SK-N-SH (cell line): ENCODE measurements at regions not wholly inside any gene's neighbourhood (a gene's known extent, or its start where the extent isn't known, plus 50 kb on each side); places are given as distances from the start of the nearest gene placed in this dataset.

Experiments used
- CTCF ChIA-PET: fragments of 300-600, 350-600 bp; formaldehyde crosslinking; extraction: SDS; loops from one replicate; lab custom pipeline; 2021; lab: Yijun Ruan, JAX
- POLR2A ChIA-PET: fragments of 350-600 bp; sonication (Branson Sonifier 250); formaldehyde crosslinking; extraction: SDS; loops from one replicate; lab custom pipeline; 2020; ENCODE audit warnings: antibody characterized with exemption, inconsistent platforms; lab: Yijun Ruan, JAX
- DNase-seq: peaks from one replicate; pipeline ENCODE4 v3.0.0; 2012
- H2AFZ ChIP-seq: fragments of 200-600 bp; sonication (generic); 2 replicates; pipeline ENCODE4 v1.8.1; 2016; ENCODE audit warnings: antibody characterized with exemption, mild to moderate bottlenecking, low read depth
- H3F3A ChIP-seq: fragments of 200-600 bp; sonication (generic); replicated peaks from 2 replicates; pipeline ENCODE3; 2016; ENCODE audit warnings: antibody characterized with exemption, mild to moderate bottlenecking; ENCODE audit not compliant: insufficient read depth
- H3K27ac ChIP-seq, 2 experiments: fragments of 200-500 bp in 1 of 2; fragments of 200-600 bp in 1 of 2; sonication (Bioruptor generic) in 1 of 2; sonication (generic), shearing (Covaris generic) in 1 of 2; 2 replicates each; pipeline versions ENCODE4 v1.5.1 to v1.6.1; 2014 to 2016; ENCODE audit warnings: low read depth in 2 of 2, inconsistent platforms in 1 of 2, low read length in 1 of 2, mild to moderate bottlenecking in 1 of 2, mixed read lengths in 1 of 2
- H3K27me3 ChIP-seq: fragments of 200-600 bp; sonication (generic), shearing (Covaris generic); 2 replicates; pipeline ENCODE4 v1.6.1; 2016; ENCODE audit warnings: mixed run types; ENCODE audit not compliant: insufficient read depth
- H3K36me3 ChIP-seq, 2 experiments: fragments of 200-500 bp in 1 of 2; fragments of 200-600 bp in 1 of 2; sonication (Bioruptor generic) in 1 of 2; sonication (generic) in 1 of 2; replicated peaks in 1 of 2; 2 replicates each; pipeline versions ENCODE3 to v1.5.1; 2014 to 2016; ENCODE audit warnings: low read length in 1 of 2, mild to moderate bottlenecking in 1 of 2; ENCODE audit not compliant: insufficient read depth in 2 of 2, control insufficient read depth in 1 of 2
- H3K4me1 ChIP-seq, 2 experiments: fragments of 200-500 bp in 1 of 2; fragments of 200-600 bp in 1 of 2; sonication (Bioruptor generic) in 1 of 2; sonication (generic), shearing (Covaris generic) in 1 of 2; 2 replicates each; pipeline versions ENCODE4 v1.5.1 to v1.6.1; 2014 to 2016; ENCODE audit warnings: low read depth in 1 of 2, low read length in 1 of 2, mixed run types in 1 of 2; ENCODE audit not compliant: insufficient read depth in 2 of 2, control insufficient read depth in 1 of 2
- H3K4me2 ChIP-seq: fragments of 200-600 bp; sonication (generic), shearing (Covaris generic); 2 replicates; pipeline ENCODE4 v1.6.1; 2017; ENCODE audit warnings: mixed run types
- H3K4me3 ChIP-seq, 2 experiments: fragments of 200-500 bp in 1 of 2; fragments of 200-600 bp in 1 of 2; sonication (Bioruptor generic) in 1 of 2; sonication (generic), shearing (Covaris generic) in 1 of 2; 2 replicates each; pipeline versions ENCODE4 v1.5.1 to v1.8.1; 2014 to 2016; ENCODE audit warnings: low read depth in 2 of 2, inconsistent platforms in 1 of 2, low read length in 1 of 2, mild to moderate bottlenecking in 1 of 2, mixed read lengths in 1 of 2, moderate library complexity in 1 of 2
- H3K79me2 ChIP-seq: fragments of 200-600 bp; sonication (generic); 2 replicates; pipeline ENCODE4 v1.8.1; 2017; ENCODE audit warnings: mild to moderate bottlenecking; ENCODE audit not compliant: insufficient read depth
- H3K9ac ChIP-seq: fragments of 200-600 bp; sonication (generic); 2 replicates; pipeline ENCODE4 v1.6.1; 2017; ENCODE audit warnings: mixed run types
- H3K9me2 ChIP-seq: fragments of 200-600 bp; sonication (generic); 2 replicates; pipeline ENCODE4 v1.6.1; 2017; ENCODE audit warnings: mixed run types
- H3K9me3 ChIP-seq: fragments of 200-600 bp; sonication (generic); 2 replicates; pipeline ENCODE4 v1.6.1; 2017; ENCODE audit warnings: mixed run types, mild to moderate bottlenecking, moderate library complexity
- H4K20me1 ChIP-seq: fragments of 200-600 bp; sonication (generic); 2 replicates; pipeline ENCODE4 v1.6.1; 2017; ENCODE audit warnings: mild to moderate bottlenecking, mixed run types; ENCODE audit not compliant: insufficient read depth
- CHD2 ChIP-seq: fragments of 150-350 bp; IDR thresholded peaks from 2 replicates; pipeline ENCODE4 v1.6.1; 2018; ENCODE audit warnings: low read length; ENCODE audit not compliant: partially characterized antibody
- ELF1 ChIP-seq: IDR thresholded peaks from 2 replicates; pipeline ENCODE4 v1.4.0; 2012
- EP300 ChIP-seq, 2 experiments: IDR thresholded peaks; 2 replicates each; pipeline versions ENCODE4 v1.4.0 to v1.6.1; 2012; ENCODE audit warnings: borderline replicate concordance in 1 of 2, low read depth in 1 of 2, low read length in 1 of 2
- GABPA ChIP-seq: IDR thresholded peaks from 2 replicates; pipeline ENCODE4 v1.4.0; 2012; ENCODE audit warnings: low read depth, mild to moderate bottlenecking
- MAX ChIP-seq: IDR thresholded peaks from 2 replicates; pipeline ENCODE4 v1.4.0; 2012; ENCODE audit warnings: low read depth
- MEF2A ChIP-seq: IDR thresholded peaks from 2 replicates; pipeline ENCODE4 v1.4.0; 2012; ENCODE audit warnings: low read depth, borderline replicate concordance
- MXI1 ChIP-seq: IDR thresholded peaks from 2 replicates; pipeline ENCODE4 v1.6.1; 2012; ENCODE audit warnings: mild to moderate bottlenecking, low read depth, low read length, improper control_type of control experiment
- NFIC ChIP-seq: IDR thresholded peaks from 2 replicates; pipeline ENCODE4 v1.4.0; 2012; ENCODE audit warnings: borderline replicate concordance
- POLR2AphosphoS5 ChIP-seq: IDR thresholded peaks from 2 replicates; pipeline ENCODE4 v1.6.1; 2012; ENCODE audit warnings: low read depth, low read length
- RAD21 ChIP-seq: IDR thresholded peaks from 2 replicates; pipeline ENCODE4 v1.6.1; 2012; ENCODE audit warnings: mild to moderate bottlenecking, low read length
- RCOR1 ChIP-seq: fragments of 150-350 bp; IDR thresholded peaks from 2 replicates; pipeline ENCODE4 v1.6.1; 2017; ENCODE audit warnings: antibody characterized with exemption, low read length
- RFX5 ChIP-seq: IDR thresholded peaks from 2 replicates; pipeline ENCODE4 v1.6.1; 2012; ENCODE audit warnings: mild to moderate bottlenecking, improper control_type of control experiment, low read length
- SMC3 ChIP-seq: IDR thresholded peaks from 2 replicates; pipeline ENCODE4 v1.6.1; 2012; ENCODE audit warnings: low read depth, low read length, improper control_type of control experiment
- TAF1 ChIP-seq: IDR thresholded peaks from 2 replicates; pipeline ENCODE4 v1.6.1; 2012; ENCODE audit warnings: low read depth, mild to moderate bottlenecking, low read length, moderate library complexity, borderline replicate concordance
- TEAD4 ChIP-seq: IDR thresholded peaks from 2 replicates; pipeline ENCODE4 v1.4.0; 2012; ENCODE audit warnings: mild to moderate bottlenecking, borderline replicate concordance; ENCODE audit not compliant: insufficient read depth
- ZBTB33 ChIP-seq: IDR thresholded peaks from 2 replicates; pipeline ENCODE4 v1.4.0; 2012; ENCODE audit warnings: low read depth, borderline replicate concordance
- WGBS: methylation state at CpG from one replicate; pipeline ENCODE4 v1.1.6; 2017; ENCODE audit warnings: low lambda C conversion rate; 5-methylcytosine and 5-hydroxymethylcytosine counted together
- TF ChIP-seq, protein P1 (sequence below): IDR thresholded peaks from 2 replicates; pipeline ENCODE4; 2012
- TF ChIP-seq, protein P2 (sequence below): IDR thresholded peaks from 2 replicates; pipeline ENCODE4 v1.6.1; 2012; ENCODE audit warnings: mild to moderate bottlenecking, low read depth, low read length, moderate library complexity

- Histone ChIP-seq H3K27ac (no peak overlapping the region), H3K4me1 (no peaks in the 10 kb centered on the region), H3K4me3 (no peak overlapping the region), H3K4me2 (no peak overlapping the region), H3K79me2 (no peaks in the 10 kb centered on the region), H3K36me3 (no peaks in the 10 kb centered on the region), H2AFZ (no peak overlapping the region), H3K9me3 (no peaks in the 10 kb centered on the region), H3F3A (no peaks in the 10 kb centered on the region), H4K20me1 (no peaks in the 10 kb centered on the region), H3K27me3 (no peaks in the 10 kb centered on the region), H3K9ac (no peak overlapping the region), H3K9me2 (no peaks in the 10 kb centered on the region)
- 34% methylated on average over 14 of the region's 18 CpGs for WGBS
- DNase-seq: no peak
- ChIA-PET CTCF (interaction anchor here (1.3 to 8.3 kb wide), 3 partner anchors 12 to 248 kb away, joined by 4 to 61 read pairs (median 7); no protein-coding TSS in a partner anchor), POLR2A (no interaction called here)
- TF ChIP-seq GABPA: no peak
- no peak for TF ChIP-seq TEAD4
- no peak for TF ChIP-seq SMC3
- no peak for TF ChIP-seq NFIC
- no peak for TF ChIP-seq POLR2AphosphoS5
- no peak for TF ChIP-seq RAD21
- no peak for TF ChIP-seq TAF1
- TF ChIP-seq RFX5: no peak
- TF ChIP-seq MAX: no peak
- TF ChIP-seq CHD2: no peak
- TF ChIP-seq MEF2A: no peak
- TF ChIP-seq, protein P1, sequence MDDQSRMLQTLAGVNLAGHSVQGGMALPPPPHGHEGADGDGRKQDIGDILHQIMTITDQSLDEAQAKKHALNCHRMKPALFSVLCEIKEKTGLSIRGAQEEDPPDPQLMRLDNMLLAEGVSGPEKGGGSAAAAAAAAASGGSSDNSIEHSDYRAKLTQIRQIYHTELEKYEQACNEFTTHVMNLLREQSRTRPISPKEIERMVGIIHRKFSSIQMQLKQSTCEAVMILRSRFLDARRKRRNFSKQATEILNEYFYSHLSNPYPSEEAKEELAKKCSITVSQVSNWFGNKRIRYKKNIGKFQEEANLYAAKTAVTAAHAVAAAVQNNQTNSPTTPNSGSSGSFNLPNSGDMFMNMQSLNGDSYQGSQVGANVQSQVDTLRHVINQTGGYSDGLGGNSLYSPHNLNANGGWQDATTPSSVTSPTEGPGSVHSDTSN: no peak
- TF ChIP-seq, protein P2, sequence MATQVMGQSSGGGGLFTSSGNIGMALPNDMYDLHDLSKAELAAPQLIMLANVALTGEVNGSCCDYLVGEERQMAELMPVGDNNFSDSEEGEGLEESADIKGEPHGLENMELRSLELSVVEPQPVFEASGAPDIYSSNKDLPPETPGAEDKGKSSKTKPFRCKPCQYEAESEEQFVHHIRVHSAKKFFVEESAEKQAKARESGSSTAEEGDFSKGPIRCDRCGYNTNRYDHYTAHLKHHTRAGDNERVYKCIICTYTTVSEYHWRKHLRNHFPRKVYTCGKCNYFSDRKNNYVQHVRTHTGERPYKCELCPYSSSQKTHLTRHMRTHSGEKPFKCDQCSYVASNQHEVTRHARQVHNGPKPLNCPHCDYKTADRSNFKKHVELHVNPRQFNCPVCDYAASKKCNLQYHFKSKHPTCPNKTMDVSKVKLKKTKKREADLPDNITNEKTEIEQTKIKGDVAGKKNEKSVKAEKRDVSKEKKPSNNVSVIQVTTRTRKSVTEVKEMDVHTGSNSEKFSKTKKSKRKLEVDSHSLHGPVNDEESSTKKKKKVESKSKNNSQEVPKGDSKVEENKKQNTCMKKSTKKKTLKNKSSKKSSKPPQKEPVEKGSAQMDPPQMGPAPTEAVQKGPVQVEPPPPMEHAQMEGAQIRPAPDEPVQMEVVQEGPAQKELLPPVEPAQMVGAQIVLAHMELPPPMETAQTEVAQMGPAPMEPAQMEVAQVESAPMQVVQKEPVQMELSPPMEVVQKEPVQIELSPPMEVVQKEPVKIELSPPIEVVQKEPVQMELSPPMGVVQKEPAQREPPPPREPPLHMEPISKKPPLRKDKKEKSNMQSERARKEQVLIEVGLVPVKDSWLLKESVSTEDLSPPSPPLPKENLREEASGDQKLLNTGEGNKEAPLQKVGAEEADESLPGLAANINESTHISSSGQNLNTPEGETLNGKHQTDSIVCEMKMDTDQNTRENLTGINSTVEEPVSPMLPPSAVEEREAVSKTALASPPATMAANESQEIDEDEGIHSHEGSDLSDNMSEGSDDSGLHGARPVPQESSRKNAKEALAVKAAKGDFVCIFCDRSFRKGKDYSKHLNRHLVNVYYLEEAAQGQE: no peak
- no peak for TF ChIP-seq ZBTB33
- TF ChIP-seq RCOR1: no peak
- TF ChIP-seq ELF1: no peak
- no peak for TF ChIP-seq MXI1
- no peak for TF ChIP-seq EP300 (IDR thresholded peaks at IDR 0.05; ENCODE audit: borderline replicate concordance in 1 of 2, low read depth in 1 of 2, low read length in 1 of 2)
These were observed 234.0 kb downstream of the NPHP4 start for GRCh38 chr1:5758000-5758858.
